B cell (primary cell): ENCODE measurements at regions not wholly inside any gene's neighbourhood (a gene's known extent, or its start where the extent isn't known, plus 50 kb on each side); places are given as distances from the start of the nearest gene placed in this dataset.

Source experiments
- EZH2 ChIP-seq: IDR thresholded peaks from 2 replicates; pipeline ENCODE4 v1.6.1; 2012; ENCODE audit warnings: borderline replicate concordance, low read depth, mild to moderate bottlenecking, moderate library complexity, low read length; ENCODE audit not compliant: insufficient read depth, poor library complexity, severe bottlenecking
- TF ChIP-seq, protein P1 (sequence below): fragments of 200-600 bp; IDR thresholded peaks from one replicate; pipeline ENCODE4 v1.8.0; 2022; ENCODE audit warnings: antibody characterized with exemption, mild to moderate bottlenecking

DNA sequence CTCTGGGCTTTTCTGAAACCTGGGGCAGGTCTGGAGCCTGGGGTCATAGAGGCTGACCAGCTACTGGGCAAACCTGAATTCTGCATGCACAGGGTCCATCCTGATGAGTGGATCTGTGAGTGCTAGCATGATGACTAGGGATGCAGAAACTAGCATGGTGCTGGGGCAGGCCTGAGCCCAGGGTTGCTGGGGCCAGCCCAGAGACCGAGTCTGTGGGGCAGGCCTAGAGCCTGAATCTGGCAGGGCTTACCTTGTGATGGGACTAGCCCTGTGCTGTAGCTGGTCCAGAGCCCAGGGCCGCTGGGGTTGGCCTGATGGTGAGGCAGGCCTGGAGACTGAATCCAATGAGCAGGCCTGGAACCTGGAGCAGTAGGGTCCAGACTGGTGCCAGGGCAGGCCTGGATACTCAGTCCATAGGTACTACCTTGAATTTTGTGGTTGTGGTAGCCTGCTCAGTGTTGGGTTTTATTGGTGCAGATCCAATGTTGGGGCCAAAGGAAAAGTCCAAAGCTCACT lies 313.5 kb downstream of the TLR4 start:
- TF ChIP-seq, protein P1, sequence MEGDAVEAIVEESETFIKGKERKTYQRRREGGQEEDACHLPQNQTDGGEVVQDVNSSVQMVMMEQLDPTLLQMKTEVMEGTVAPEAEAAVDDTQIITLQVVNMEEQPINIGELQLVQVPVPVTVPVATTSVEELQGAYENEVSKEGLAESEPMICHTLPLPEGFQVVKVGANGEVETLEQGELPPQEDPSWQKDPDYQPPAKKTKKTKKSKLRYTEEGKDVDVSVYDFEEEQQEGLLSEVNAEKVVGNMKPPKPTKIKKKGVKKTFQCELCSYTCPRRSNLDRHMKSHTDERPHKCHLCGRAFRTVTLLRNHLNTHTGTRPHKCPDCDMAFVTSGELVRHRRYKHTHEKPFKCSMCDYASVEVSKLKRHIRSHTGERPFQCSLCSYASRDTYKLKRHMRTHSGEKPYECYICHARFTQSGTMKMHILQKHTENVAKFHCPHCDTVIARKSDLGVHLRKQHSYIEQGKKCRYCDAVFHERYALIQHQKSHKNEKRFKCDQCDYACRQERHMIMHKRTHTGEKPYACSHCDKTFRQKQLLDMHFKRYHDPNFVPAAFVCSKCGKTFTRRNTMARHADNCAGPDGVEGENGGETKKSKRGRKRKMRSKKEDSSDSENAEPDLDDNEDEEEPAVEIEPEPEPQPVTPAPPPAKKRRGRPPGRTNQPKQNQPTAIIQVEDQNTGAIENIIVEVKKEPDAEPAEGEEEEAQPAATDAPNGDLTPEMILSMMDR, result no peak
- no peak for TF ChIP-seq EZH2
